Stomach (tissue), 8 donors: ENCODE measurements at regions not wholly inside any gene's neighbourhood (a gene's known extent, or its start where the extent isn't known, plus 50 kb on each side); places are given as distances from the start of the nearest gene placed in this dataset.

Experiments
- DNase-seq, 2 donors: peaks; one replicate each; pipeline versions ENCODE4 v3.0.0 to v3.0.0-alpha.2; 2013 to 2019
- H3K27ac ChIP-seq, 5 donors: fragments of 200-600 bp in 4 of 5; sonication (generic) in 4 of 5; one replicate each; pipeline ENCODE4 v1.5.1; 2013 to 2019; ENCODE audit warnings: mild to moderate bottlenecking in 1 of 5, moderate library complexity in 1 of 5
- H3K27me3 ChIP-seq, 3 donors: fragments of 200-600 bp; sonication (generic); one replicate each; pipeline ENCODE4 v1.5.1; 2017 to 2019; ENCODE audit warnings: mixed run types in 1 of 3
- H3K36me3 ChIP-seq, 4 donors: fragments of 200-600 bp; sonication (generic); 1 replicate in 3 of 4; 2 replicates in 1 of 4; pipeline ENCODE4 v1.5.1; 2016 to 2019
- H3K4me1 ChIP-seq, 4 donors: fragments of 200-600 bp; sonication (generic); one replicate each; pipeline ENCODE4 v1.5.1; 2016 to 2019
- H3K4me3 ChIP-seq, 4 donors: fragments of 200-600 bp; sonication (generic) in 3 of 4; one replicate each; pipeline ENCODE4 v1.5.1; 2016 to 2019; ENCODE audit warnings: mild to moderate bottlenecking in 1 of 4
- H3K9me3 ChIP-seq, 4 donors: fragments of 200-600 bp; sonication (generic); one replicate each; pipeline ENCODE4 v1.5.1; 2016 to 2019
- EP300 ChIP-seq: sonication (generic); formaldehyde crosslinking; IDR thresholded peaks from one replicate; pipeline ENCODE4 v1.6.1; 2017; ENCODE audit warnings: antibody characterized with exemption
- POLR2A ChIP-seq, 4 donors: fragments of 450-650 bp; IDR thresholded peaks; one replicate each; pipeline ENCODE4 v1.6.1; 2016; ENCODE audit warnings: antibody characterized with exemption in 4 of 4, control low read depth in 2 of 4, mild to moderate bottlenecking in 1 of 4, moderate library complexity in 1 of 4
- POLR2AphosphoS5 ChIP-seq, 3 donors: sonication (generic); formaldehyde crosslinking; IDR thresholded peaks; one replicate each; pipeline ENCODE4 v1.6.1; 2016; ENCODE audit warnings: antibody characterized with exemption in 3 of 3
- WGBS, 5 donors: extraction: QIAGEN DNeasy Blood & Tissue Kit in 3 of 5; methylation state at CpG; one replicate each; pipeline versions ENCODE4 v1.1.5 to v1.1.7; 2013 to 2018; 5-methylcytosine and 5-hydroxymethylcytosine counted together
- intact Hi-C: fragments of 100-400 bp; cut with DNase I; formaldehyde crosslinking; loops from one replicate; pipeline ENCODE4 v1.15.1; 2023; ENCODE audit warnings: low total_unique reads
- TF ChIP-seq, protein P1 (sequence below), 7 experiments: fragments of 450-650 bp in 4 of 7; fragments of 200-600 bp in 3 of 7; sonication (generic) in 3 of 7; IDR thresholded peaks; one replicate each; pipeline ENCODE4 v1.5.1; 2016 to 2019; ENCODE audit warnings: antibody characterized with exemption in 7 of 7, control low read depth in 2 of 7, mild to moderate bottlenecking in 1 of 7
- donor health status: healthy with polysubstance abuse.
- donor health status: Bipolar disorder and iron deficiency.
- donor health status: healthy.

DNA sequence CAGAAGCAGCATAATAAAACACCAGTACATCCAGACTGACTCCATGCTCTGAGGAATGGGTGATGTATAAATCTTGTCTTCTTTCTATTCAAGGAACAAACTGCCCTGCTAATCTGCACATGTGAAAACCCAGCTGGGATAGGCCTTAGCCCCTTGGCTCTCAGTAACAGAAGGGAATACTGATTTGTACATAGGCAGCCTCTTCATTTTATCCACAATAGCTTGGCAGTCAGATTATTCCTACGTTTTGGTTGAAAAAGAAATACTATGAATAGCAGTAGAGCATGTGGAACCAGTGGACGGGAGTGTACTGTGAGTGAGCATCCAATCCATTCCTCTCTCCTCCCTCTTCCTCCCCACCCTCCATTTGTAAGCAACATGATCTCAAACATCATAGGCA, 113.5 kb upstream of the ARHGAP5 start:
- WGBS, 5 donors: 74 to 82% (median 78%) methylated on average over 2 of the region's 2 CpGs
- H3K27me3 ChIP-seq: no peaks in the 10 kb centered on the region
- intact Hi-C loops: no loop called here
- H3K4me3 ChIP-seq: no peak overlapping the region
- no peaks in the 10 kb centered on the region for H3K36me3 ChIP-seq
- no peak for DNase-seq
- H3K9me3 ChIP-seq: no peaks in the 10 kb centered on the region
- TF ChIP-seq POLR2AphosphoS5 (IDR thresholded peaks at IDR 0.05) (no peak), EP300 (no peak), POLR2A (IDR thresholded peaks at IDR 0.05) (no peak)
- TF ChIP-seq, protein P1, sequence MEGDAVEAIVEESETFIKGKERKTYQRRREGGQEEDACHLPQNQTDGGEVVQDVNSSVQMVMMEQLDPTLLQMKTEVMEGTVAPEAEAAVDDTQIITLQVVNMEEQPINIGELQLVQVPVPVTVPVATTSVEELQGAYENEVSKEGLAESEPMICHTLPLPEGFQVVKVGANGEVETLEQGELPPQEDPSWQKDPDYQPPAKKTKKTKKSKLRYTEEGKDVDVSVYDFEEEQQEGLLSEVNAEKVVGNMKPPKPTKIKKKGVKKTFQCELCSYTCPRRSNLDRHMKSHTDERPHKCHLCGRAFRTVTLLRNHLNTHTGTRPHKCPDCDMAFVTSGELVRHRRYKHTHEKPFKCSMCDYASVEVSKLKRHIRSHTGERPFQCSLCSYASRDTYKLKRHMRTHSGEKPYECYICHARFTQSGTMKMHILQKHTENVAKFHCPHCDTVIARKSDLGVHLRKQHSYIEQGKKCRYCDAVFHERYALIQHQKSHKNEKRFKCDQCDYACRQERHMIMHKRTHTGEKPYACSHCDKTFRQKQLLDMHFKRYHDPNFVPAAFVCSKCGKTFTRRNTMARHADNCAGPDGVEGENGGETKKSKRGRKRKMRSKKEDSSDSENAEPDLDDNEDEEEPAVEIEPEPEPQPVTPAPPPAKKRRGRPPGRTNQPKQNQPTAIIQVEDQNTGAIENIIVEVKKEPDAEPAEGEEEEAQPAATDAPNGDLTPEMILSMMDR (IDR thresholded peaks at IDR 0.05): no peak
- no peak overlapping the region for H3K27ac ChIP-seq
- no peaks in the 10 kb centered on the region for H3K4me1 ChIP-seq

DNA sequence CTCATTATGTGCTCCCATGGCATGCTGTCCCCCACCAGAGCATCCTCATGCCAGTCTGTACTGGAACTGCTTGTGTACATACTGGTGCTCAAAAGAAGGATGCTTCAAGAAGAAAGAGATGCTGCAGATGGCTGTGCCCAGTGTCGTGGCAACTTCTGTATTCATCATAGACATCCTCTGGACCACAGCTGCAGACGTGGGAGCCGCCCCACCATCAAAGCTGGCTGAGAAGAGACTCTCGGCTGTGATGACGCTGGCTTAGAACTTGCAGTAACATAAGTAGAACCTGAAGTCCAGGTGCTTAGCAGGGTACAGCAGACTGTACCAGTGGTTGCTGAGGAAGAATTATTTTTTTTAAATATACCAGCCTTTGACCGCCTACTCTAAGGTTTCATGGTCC, 112.6 kb upstream of the ARHGAP5 start:
- Histone ChIP-seq H3K27ac (no peak overlapping the region), H3K36me3 (no peaks in the 10 kb centered on the region), H3K4me1 (no peaks in the 10 kb centered on the region), H3K9me3 (no peaks in the 10 kb centered on the region), H3K27me3 (no peaks in the 10 kb centered on the region), H3K4me3 (no peak overlapping the region)
- TF ChIP-seq, protein P1 (IDR thresholded peaks at IDR 0.05): no peak
- TF ChIP-seq POLR2A (IDR thresholded peaks at IDR 0.05): no peak
- TF ChIP-seq POLR2AphosphoS5 (IDR thresholded peaks at IDR 0.05): no peak
- TF ChIP-seq EP300: no peak
- intact Hi-C loops: no loop called here
- 85 to 96% (median 89%) methylated on average over 6 of the region's 6 CpGs for WGBS, 5 donors
- DNase-seq: no peak

DNA sequence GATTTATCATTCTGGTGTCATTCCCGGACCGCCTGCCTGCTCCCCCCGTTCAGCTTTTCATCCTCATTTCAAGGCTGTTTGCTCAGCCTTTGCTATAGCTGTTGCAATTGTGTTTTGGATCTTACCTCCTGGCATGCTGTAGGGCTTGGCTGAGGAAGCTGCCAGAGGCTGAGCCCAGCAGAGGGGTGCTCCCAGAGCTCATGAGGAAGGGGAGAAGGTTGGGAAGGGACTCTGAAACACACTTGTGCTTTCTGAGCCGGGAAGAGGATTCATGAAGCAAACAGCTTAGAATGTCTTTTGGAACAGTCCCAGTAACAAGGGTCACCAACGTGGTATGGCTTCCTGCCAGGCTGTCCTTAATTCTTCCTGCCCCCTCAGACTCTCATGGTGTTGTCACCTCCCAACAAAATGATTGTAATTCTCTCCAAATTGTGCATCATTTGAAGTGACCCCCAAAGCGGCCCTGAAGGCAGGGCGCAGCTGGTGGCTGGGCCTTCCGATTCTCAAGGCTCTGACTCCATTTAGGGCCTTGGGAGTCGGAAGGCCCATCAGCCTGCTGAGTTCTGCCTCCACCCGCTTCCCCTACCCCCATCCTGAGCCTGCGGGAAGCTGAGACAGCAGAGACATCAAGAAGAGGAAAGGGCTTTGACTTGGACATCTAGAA, 111.9 kb upstream of the ARHGAP5 start:
- Histone ChIP-seq H3K9me3 (no peaks in the 10 kb centered on the region), H3K27ac (no peak overlapping the region), H3K36me3 (no peaks in the 10 kb centered on the region), H3K27me3 (no peaks in the 10 kb centered on the region), H3K4me3 (no peak overlapping the region), H3K4me1 (no peaks in the 10 kb centered on the region)
- DNase-seq: no peak
- WGBS, 5 donors: 60 to 76% (median 69%) methylated on average over 11 of the region's 11 CpGs
- intact Hi-C loops: no loop called here
- no peak for TF ChIP-seq POLR2A (IDR thresholded peaks at IDR 0.05)
- TF ChIP-seq POLR2AphosphoS5 (IDR thresholded peaks at IDR 0.05): no peak

DNA sequence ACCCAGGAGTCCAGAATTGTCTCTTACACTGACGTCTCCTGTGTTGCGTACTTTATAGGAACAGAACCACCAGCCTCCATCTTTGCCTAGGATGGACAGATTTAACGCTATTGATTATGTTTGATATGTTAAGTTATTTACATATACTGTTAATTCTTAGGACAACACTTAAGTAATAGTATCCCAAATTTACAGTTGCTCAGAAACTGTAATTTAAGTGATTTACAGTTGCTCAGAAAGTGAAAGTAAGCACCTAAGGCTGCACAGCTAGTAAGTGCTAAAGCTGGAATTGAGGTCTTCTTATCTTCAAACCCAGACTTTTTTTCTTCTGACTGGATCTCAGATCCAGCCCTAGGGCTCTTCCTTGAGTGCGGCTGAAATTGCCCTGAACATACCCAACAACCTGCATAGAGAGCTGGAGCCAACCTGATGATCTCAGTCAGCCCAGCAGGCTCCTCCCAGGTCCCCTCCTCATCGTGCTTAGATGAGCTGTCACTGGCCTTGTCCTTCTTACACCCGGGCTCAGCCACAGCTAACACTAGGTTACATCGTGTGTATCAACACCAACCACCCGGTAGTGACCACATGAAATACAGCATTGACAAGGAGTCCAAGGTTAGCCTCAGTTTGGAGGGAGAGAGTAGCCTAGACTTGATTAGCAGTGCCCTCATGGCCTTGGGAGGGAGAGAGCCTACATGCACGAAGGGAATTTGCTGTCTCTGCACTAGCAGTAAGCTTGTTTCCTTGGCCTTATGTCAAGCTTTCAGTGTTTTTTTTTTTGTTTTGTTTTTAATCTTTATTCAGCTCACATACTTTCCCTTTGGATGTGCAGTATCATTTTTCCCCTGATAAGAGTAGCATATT, 111.1 kb upstream of the ARHGAP5 start:
- no peak overlapping the region for H3K27ac ChIP-seq
- H3K9me3 ChIP-seq: peaks cover 0 to 7% (median 3%) of the 10 kb centered on the region in 4 donors
- no peak overlapping the region for H3K4me3 ChIP-seq
- H3K27me3 ChIP-seq: no peaks in the 10 kb centered on the region
- TF ChIP-seq, protein P1 (IDR thresholded peaks at IDR 0.05): no peak
- no peak for TF ChIP-seq POLR2A (IDR thresholded peaks at IDR 0.05)
- TF ChIP-seq POLR2AphosphoS5 (IDR thresholded peaks at IDR 0.05): no peak
- no peak for TF ChIP-seq EP300
- intact Hi-C loops: no loop called here
- H3K4me1 ChIP-seq: no peaks in the 10 kb centered on the region
- no peaks in the 10 kb centered on the region for H3K36me3 ChIP-seq
- 68 to 82% (median 69%) methylated on average over 9 of the region's 9 CpGs for WGBS, 5 donors
- DNase-seq: no peak
